ENCODE measurements at regions not wholly inside any gene's neighbourhood (a gene's known extent, or its start where the extent isn't known, plus 50 kb on each side); places are given as distances from the start of the nearest gene placed in this dataset.
"Not testable (repeated sequence)": the region's sequence is repeated elsewhere in the genome, so short reads cannot be mapped to it uniquely, and the experiment has no call there.

DNA sequence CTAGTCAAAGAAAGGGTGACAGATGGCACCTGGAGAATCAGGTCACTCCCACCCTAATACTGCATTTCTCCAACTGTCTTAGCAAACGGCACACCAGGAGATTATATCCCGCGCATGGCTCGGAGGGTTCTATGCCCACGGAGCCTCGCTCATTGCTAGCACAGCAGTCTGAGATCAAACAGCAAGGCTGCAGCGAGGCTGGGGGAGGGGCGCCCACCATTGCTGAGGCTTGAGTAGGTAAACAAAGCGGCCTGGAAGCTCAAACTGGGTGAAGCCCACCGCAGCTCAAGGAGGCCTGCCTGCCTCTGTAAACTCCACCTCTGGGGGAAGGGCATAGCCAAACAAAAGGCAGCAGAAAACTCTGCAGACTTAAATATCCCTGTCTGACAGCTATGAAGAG, 268.1 kb upstream of the GRM3 start:
- in situ Hi-C loops (cut with HindIII; ENCODE audit: low sequenced_read_pairs): not testable (repeated sequence)

DNA sequence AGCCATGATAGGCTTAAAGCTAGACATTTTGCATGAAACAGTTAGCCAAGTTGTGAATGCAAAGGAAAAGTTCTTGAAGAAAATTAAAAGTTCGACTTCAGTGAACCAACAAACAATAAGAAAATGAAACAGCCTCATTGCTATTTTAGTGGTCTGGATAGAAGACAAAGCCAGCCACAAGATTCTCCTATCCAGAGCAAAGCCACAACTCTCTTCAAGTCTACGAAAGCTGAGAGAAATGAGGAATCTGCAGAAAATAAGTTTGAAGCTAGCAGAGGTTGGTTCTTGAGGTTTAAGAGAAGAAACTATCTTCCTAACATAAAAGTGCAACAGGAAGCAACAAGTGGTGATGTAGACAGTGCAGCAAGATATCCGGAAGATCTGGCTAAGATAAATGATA, 271.4 kb upstream of the GRM3 start:
- in situ Hi-C loops (cut with HindIII; ENCODE audit: low sequenced_read_pairs): no loop called here

DNA sequence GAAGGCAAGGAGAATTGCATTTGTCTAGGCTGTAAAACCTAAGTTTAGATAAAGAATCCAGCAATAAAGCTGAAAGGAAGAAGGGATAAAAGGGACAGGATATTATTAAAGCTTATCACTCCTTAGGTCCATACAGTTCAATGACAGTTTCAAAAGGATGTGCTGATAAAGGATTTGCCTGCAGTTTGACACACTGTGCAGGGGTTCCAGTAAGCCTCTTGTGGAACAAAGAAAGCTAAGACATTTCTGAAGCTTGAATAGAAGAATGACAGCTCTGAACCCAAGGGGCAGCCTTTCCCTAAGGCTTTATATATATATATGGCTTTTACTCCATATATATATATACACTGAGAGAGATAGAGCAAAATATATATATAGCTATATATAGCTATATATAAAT, 276.8 kb upstream of the GRM3 start:
- in situ Hi-C loops (cut with HindIII; ENCODE audit: low sequenced_read_pairs): loop anchor here (5.0 kb wide), 1 partner anchor 65 kb away; no protein-coding TSS in a partner anchor

DNA sequence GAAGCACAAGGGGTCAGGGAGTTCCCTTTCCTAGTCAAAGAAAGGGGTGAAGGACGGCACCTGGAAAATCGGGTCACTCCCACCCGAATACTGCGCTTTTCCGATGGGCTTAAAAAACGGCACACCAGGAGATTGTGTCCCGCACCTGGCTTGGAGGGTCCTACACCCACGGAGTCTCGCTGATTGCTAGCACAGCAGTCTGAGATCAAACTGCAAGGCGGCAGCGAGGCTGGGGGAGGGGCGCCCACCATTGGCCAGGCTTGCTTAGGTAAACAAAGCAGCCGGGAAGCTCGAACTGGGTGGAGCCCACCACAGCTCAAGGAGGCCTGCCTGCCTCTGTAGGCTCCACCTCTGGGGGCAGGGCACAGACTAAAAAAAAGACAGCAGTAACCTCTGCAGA, 303.3 kb upstream of the GRM3 start:
- in situ Hi-C loops (cut with HindIII; ENCODE audit: low sequenced_read_pairs): not testable (repeated sequence)

DNA sequence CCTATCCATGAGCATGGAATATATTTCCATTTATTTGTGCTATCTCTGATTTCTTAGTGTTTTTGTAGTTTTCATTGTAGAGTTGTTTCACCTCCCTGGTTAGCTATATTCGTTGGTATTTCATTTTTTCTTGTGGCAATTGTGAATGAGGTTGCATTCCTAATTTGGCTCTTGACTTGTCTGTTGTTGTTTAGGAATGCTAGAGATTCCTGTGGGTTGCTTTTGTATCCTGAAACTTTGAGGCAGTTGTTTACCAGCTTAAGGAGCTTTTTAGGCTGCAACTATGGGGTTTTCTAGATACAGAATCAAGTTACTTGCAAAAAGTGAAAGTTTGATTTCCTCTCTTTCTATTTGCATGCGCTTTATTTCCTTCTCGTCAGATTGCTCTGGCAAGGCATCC, 304.7 kb upstream of the GRM3 start:
- in situ Hi-C loops (cut with HindIII; ENCODE audit: low sequenced_read_pairs): no loop called here

DNA sequence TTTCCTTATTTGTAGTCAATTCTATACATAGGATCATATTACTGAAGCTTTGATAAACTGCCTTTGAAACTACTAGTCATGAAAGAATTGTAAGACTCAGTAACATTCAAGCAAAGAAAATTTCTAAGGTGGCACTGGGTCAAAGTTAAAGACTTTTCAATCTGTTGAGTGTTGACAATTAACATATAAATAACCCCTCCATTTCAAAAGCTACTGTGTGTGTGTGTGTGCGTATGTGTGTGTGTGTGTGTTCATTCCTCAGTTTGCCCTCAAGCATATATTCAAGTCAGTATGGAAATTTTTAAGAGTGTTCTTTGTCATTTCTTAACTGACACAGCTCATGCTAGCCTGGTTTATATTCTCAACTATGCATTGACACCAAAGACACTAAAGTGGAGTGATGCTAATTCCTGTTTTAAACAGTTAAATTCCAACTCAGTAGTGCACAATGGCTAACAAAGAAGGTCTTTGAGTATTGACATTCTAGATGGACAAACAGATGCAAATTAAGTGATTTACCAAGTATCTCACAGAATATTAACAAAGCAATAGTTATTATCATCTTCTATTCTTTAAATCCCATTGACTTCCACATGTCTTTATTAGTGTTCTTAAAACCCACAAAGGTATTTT, 314.8 kb upstream of the GRM3 start:
- in situ Hi-C loops (cut with HindIII; ENCODE audit: low sequenced_read_pairs): no loop called here

DNA sequence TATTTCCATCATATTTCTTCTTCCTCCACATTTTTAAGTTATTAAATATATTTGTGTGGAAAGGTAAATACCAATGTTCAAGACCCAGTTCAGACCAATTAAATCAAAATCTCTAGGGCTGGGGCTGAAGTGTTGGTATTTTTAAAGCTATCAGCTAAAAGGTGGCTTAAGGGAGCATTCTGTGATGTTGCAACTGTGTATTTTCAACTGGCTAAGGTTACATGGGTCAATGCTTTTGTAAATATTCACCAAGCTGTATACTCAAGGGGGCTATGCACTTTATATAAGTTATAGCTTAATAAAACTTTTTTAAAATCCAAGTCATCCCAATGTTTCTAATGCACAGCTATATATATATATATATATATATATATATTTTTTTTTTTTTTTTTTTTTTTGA, 316.9 kb upstream of the GRM3 start:
- in situ Hi-C loops (cut with HindIII; ENCODE audit: low sequenced_read_pairs): no loop called here

DNA sequence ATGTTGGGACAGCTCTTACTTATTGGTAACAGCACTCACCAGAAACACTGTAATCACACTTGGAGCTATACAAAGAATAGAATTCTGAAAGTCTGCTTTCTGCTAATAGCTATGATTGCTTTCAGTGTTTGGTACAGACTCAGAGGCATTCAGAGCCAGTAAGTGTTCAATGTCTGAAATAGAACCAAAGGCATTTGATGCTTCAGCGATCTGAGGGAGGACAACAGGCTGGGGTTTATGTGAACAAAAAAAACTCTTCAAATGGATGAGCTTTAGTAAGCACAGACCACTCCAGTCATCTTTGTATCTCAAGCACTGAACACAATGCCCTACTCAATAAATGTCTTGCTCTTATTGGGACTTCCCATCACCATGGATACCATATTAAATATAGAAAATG, 322.8 kb upstream of the GRM3 start:
- in situ Hi-C loops (cut with HindIII; ENCODE audit: low sequenced_read_pairs): no loop called here

DNA sequence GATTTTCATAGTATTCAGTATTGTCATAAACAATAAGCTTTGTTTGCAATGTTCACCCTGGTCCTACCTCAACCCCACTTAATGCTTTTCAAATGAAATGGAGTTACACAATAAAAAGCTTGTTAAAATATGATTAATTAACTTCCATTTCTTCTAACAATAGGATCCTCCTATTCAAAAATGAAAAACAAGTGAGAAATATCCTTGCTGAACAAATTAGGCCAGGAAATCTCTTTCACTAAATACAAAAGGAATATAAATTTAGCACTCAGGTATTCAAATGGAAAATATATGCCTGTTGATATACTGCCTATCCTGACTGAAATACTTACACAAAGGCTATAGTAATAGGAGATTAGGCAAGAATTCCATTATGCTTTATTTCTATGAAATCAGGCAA, 323.4 kb upstream of the GRM3 start:
- in situ Hi-C loops (cut with HindIII; ENCODE audit: low sequenced_read_pairs): no loop called here

DNA sequence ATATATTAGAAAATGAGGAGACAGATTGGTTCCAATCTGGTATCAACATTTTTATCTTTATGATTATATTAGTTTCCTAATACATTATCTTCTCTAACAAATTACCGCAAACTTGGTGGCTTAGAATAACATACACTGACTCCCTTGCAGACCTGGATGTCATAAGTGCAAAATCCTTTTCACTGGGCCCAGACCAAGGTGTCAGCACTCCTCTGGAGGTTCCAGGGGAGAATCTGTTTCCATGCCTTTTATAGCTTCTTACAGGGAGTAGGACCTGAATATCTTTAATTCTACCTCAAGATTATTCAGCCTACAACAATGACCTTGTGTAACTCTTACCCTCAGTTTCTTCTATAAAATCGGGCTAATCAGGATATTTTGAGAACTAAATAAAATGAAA, 329.9 kb upstream of the GRM3 start:
- in situ Hi-C loops (cut with HindIII; ENCODE audit: low sequenced_read_pairs): no loop called here

DNA sequence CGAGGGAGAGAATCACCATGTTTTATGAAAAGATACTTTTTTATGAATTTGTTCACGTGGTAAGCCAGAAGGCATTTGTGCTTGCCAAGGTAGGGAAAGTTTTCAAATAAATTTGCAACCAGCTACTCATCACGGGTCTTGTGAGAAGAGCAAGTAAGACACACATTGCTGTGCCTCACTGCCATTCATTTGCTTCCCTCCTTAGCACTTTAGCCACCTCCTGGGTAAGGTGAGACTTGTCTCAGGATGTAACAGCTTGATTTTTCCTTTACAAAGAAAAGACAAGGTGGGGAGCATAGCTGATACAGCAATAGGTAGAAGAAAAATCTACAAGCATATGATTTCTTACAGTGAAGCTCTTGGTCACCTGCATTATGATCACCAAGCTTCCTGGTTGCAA, 342.4 kb upstream of the GRM3 start:
- in situ Hi-C loops (cut with HindIII; ENCODE audit: low sequenced_read_pairs): loop anchor here (5.0 kb wide), 1 partner anchor 66 kb away; no protein-coding TSS in a partner anchor

DNA sequence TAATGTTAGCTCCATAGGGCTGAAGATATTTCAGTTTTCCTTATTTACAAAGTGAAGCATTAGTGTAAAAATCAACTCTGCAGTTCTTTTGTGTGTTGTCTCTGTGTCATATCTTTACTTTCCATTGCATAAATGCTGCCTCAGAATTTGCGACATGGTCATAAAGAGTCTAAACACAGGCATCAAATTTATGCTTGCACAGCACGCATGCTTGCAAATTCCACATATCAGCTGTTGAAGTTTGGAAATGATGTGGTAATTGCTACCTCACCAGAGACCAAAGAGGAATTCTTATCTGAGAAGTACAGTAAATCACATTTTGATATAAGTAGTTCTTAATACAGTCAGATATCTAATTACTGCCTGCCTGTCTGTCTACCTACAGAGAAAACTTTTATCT, 348.2 kb upstream of the GRM3 start:
- in situ Hi-C loops (cut with HindIII; ENCODE audit: low sequenced_read_pairs): no loop called here

DNA sequence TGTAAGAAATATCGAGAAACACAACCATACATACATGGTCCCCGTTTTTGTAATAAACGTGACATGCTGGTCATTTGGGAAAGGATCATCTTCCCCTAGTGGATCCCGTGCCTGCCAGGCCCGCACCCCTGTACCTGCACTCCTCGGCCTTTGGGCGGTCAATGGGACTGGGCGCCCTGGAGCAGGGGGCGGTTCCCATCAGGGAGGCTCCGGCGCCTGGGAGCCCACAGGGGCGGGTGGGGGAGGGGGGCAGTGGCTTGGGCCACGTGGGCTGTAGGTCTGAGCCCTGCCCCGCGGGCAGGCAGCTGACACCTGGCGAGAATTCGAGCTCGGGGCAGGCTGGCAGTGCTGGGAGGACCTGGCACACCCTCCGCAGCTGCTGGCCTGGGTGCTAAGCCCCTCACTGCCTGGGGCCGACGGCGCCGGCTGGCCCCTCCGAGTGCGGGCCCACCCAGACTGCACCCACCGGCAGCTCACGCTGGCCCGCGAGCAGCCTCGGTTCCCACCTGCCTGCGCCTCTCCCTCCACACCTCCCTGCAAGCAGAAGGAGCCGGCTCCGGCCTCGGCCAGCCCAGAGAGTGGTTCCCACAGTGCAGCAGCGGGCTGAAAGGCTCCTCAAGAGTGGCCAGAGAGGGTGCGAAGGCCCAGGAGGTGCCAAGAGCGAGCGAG, 361.6 kb upstream of the GRM3 start:
- in situ Hi-C loops (cut with HindIII; ENCODE audit: low sequenced_read_pairs): no loop called here

DNA sequence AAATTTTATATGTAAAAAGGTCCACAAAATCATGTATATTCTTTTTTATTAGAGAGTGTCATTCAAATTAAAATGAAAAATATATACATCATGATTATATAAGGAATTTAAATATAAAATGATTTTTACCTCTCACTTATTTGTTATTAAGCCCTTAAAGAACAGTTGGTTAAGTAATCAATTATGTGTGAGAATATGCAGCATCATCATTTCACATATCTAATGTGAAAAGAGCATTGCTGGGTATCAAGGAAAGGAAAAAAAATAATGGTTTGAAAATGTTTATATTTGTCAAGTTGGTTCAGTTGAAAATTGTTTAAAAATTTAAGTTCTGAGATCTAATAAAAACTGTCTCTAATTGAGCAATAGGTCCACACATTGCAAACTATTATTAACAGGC, 363.6 kb upstream of the GRM3 start:
- in situ Hi-C loops (cut with HindIII; ENCODE audit: low sequenced_read_pairs): no loop called here

DNA sequence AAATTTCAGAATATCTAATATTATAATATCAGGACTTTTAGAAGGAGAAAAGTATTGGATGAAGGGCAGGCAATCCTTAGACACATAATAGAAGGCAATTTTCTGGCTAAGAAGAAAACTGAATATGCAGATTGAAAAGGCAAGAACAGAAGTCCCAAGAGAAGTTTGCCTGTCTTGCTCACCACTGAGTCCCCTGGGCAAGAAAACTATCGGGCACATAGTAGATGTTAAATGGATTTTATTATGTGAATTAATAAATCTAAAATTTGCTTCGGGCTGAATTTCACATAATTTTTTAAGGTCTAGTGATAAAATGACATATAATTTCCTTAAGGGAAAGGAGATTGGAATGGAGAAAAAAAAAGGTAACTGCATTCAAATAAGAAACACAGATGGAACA, 380.9 kb upstream of the GRM3 start:
- in situ Hi-C loops (cut with HindIII; ENCODE audit: low sequenced_read_pairs): no loop called here

DNA sequence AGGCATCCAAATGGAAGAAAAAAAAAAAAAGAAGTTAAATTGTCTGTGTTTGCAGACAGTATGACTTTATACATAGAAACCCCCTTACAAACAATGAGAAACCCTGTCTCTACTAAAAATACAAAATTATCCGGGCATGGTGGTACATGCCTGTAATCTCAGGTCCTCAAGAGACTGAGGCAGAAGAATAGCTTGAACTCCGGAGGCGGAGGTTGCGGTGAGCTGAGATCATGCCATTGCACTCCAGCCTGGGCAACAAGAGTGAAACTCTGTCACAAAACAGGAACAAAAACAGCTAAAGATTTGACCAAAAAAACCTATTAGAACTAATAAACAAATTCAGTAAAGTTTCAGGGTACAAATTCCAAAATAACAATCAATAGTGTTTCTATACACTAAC, 385.8 kb upstream of the GRM3 start:
- in situ Hi-C loops (cut with HindIII; ENCODE audit: low sequenced_read_pairs): no loop called here

DNA sequence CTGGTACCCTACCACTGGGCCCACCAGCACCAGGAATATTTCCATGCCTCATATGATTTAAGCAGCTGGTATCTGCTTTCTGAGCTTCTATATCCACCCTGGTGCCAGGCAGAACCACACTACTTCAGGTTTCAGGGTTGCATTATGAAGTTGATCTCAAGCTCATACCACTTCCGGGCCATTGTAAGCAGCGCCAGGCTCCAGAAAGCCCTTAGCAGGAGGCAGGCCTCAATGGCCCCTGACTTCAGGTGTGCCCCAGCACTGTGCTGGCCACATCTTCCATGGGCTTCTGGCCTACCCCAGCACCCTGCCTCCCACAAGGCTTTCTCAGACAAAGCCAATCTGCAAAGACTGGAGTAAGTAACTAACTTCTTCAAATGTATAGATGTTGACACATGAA, 391.3 kb upstream of the GRM3 start:
- in situ Hi-C loops (cut with HindIII; ENCODE audit: low sequenced_read_pairs): no loop called here

DNA sequence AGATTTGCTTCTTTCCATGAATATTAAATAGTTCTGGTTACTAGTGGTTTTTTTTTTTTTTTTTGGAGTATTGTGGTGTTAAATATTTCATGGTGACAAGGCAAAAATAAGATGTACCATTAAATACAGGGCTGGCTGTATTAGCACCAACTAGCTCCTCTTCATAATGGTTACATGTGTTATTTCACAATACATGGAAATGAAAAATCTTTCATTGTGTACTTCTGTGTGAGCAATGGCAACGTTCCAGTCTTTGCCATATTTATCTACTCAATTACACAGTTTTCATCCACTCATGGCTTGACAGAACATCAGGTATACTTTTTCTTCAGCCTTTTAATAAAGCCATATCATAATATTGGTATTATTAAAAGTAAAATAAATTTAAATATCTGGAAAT, 394.7 kb upstream of the GRM3 start:
- in situ Hi-C loops (cut with HindIII; ENCODE audit: low sequenced_read_pairs): no loop called here

DNA sequence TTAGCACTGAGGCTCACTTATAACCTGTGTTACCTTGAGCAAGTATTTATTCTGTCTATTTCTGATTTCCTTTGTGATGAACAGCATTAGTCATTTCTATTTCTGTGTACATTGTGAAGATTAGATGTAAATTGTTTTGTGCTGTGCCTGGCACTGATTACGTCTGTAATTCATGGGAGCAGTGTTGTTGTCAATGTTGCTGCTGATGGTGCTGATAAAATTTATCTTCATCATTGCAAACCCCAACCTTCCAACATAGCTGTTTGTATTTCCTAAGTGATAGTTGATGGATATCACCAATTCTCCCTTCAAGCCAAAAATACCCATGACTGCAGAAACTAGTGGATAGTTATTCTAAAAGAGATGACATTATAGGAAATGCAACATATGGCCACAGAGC, 400.5 kb upstream of the GRM3 start:
- in situ Hi-C loops (cut with HindIII; ENCODE audit: low sequenced_read_pairs): no loop called here

DNA sequence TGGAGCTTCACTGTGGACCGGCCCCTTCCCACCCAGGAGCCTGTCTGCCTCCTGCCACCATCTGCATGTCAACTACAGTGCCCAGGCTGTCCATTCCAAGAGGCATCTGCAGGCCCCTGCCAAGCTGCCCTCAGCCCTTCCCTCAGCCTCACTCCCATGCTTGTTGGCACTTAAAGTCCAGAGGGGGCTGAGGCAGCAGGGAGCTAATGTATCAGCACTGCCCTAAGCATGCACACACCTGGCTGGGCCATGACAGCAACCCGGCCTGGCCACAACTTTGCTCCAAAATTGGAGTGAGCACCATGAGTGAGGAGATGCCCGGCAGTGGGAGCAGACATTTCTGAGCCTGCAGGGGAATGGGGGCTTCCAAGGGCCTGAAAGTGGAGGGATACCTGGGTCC, 417.5 kb upstream of the GRM3 start:
- in situ Hi-C loops (cut with HindIII; ENCODE audit: low sequenced_read_pairs): no loop called here

DNA sequence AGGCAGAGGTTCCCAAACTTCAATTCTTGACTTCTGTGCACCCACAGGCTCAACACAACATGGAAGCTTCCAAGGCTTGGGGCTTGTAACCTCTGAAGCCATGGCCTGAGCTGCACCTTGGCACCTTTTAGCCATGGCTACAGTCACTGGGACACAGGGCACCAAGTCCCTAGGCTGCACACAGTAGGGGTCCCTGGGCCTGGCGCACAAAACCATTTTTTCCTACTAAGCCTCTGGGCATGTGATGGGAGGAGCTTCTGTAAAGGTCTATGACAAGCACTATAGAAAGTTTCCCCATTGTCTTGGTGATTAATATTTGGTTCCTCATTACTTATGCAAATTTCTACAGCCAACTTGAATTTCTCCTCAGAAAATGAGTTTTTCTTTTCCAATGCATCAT, 420.9 kb upstream of the GRM3 start:
- in situ Hi-C loops (cut with HindIII; ENCODE audit: low sequenced_read_pairs): no loop called here

DNA sequence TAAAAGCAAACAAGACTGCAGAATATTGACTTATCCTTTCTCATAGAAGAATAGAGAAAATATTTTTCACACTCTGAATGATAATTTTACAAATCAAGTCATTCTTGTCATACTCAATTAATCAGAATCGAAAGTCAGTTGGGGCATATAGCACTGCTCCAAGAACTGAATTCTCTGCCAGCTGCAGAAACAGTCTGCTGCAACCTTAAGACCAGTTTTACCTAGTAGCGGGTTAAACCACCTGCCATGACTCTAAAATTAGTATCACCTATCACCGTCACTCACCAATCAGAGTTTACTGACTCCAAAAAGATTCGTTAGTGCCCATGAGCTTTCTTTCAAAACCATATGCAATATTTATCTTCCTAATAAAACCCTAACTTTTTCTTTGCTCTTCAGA, 429.0 kb upstream of the GRM3 start:
- in situ Hi-C loops (cut with HindIII; ENCODE audit: low sequenced_read_pairs): no loop called here

DNA sequence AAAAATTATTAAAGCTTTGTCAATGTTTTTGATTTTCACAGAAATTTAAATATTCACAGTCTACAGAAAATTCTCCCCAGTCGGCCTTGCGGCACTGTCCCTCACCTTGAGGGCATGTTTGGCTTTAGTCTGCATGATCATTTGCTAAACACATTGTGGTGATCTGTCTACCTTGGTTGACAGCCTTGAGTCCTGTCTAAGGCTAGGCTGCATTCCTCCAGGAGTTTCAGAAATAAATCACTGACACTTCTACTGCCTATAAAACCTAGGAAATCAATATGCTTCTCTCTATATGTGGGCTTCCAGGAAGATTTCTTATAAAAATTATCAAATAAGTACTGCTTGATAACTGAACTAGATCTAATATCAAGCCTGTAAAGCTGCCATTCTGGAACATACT, 430.7 kb upstream of the GRM3 start:
- in situ Hi-C loops (cut with HindIII; ENCODE audit: low sequenced_read_pairs): no loop called here

Data from endothelial cell of hepatic sinusoid (primary cell).